Stomach (tissue), 8 donors: ENCODE measurements at regions not wholly inside any gene's neighbourhood (a gene's known extent, or its start where the extent isn't known, plus 50 kb on each side); places are given as distances from the start of the nearest gene placed in this dataset.

Experiments
- DNase-seq, 2 donors: peaks; one replicate each; pipeline versions ENCODE4 v3.0.0 to v3.0.0-alpha.2; 2013 to 2019
- H3K27ac ChIP-seq, 5 donors: fragments of 200-600 bp in 4 of 5; sonication (generic) in 4 of 5; one replicate each; pipeline ENCODE4 v1.5.1; 2013 to 2019; ENCODE audit warnings: mild to moderate bottlenecking in 1 of 5, moderate library complexity in 1 of 5
- H3K27me3 ChIP-seq, 3 donors: fragments of 200-600 bp; sonication (generic); one replicate each; pipeline ENCODE4 v1.5.1; 2017 to 2019; ENCODE audit warnings: mixed run types in 1 of 3
- H3K36me3 ChIP-seq, 4 donors: fragments of 200-600 bp; sonication (generic); 1 replicate in 3 of 4; 2 replicates in 1 of 4; pipeline ENCODE4 v1.5.1; 2016 to 2019
- H3K4me1 ChIP-seq, 4 donors: fragments of 200-600 bp; sonication (generic); one replicate each; pipeline ENCODE4 v1.5.1; 2016 to 2019
- H3K4me3 ChIP-seq, 4 donors: fragments of 200-600 bp; sonication (generic) in 3 of 4; one replicate each; pipeline ENCODE4 v1.5.1; 2016 to 2019; ENCODE audit warnings: mild to moderate bottlenecking in 1 of 4
- H3K9me3 ChIP-seq, 4 donors: fragments of 200-600 bp; sonication (generic); one replicate each; pipeline ENCODE4 v1.5.1; 2016 to 2019
- CTCF ChIP-seq, 7 experiments: fragments of 450-650 bp in 4 of 7; fragments of 200-600 bp in 3 of 7; sonication (generic) in 3 of 7; IDR thresholded peaks; one replicate each; pipeline ENCODE4 v1.5.1; 2016 to 2019; ENCODE audit warnings: antibody characterized with exemption in 7 of 7, control low read depth in 2 of 7, mild to moderate bottlenecking in 1 of 7
- EP300 ChIP-seq: sonication (generic); formaldehyde crosslinking; IDR thresholded peaks from one replicate; pipeline ENCODE4 v1.6.1; 2017; ENCODE audit warnings: antibody characterized with exemption
- POLR2A ChIP-seq, 4 donors: fragments of 450-650 bp; IDR thresholded peaks; one replicate each; pipeline ENCODE4 v1.6.1; 2016; ENCODE audit warnings: antibody characterized with exemption in 4 of 4, control low read depth in 2 of 4, mild to moderate bottlenecking in 1 of 4, moderate library complexity in 1 of 4
- POLR2AphosphoS5 ChIP-seq, 3 donors: sonication (generic); formaldehyde crosslinking; IDR thresholded peaks; one replicate each; pipeline ENCODE4 v1.6.1; 2016; ENCODE audit warnings: antibody characterized with exemption in 3 of 3
- WGBS, 5 donors: extraction: QIAGEN DNeasy Blood & Tissue Kit in 3 of 5; methylation state at CpG; one replicate each; pipeline versions ENCODE4 v1.1.5 to v1.1.7; 2013 to 2018; 5-methylcytosine and 5-hydroxymethylcytosine counted together
- intact Hi-C: fragments of 100-400 bp; cut with DNase I; formaldehyde crosslinking; loops from one replicate; pipeline ENCODE4 v1.15.1; 2023; ENCODE audit warnings: low total_unique reads
- donor health status: healthy with polysubstance abuse.
- donor health status: Bipolar disorder and iron deficiency.
- donor health status: healthy.

GRCh38 chr9:118751848-118752223 lies 617.4 kb downstream of the BRINP1 start:
- TF ChIP-seq EP300 (no peak), CTCF (IDR thresholded peaks at IDR 0.05) (no peak), POLR2AphosphoS5 (IDR thresholded peaks at IDR 0.05) (no peak), POLR2A (IDR thresholded peaks at IDR 0.05) (no peak)
- H3K9me3 ChIP-seq: peaks cover 3 to 40% (median 27%) of the 10 kb centered on the region in 4 donors
- intact Hi-C loops: no loop called here
- H3K4me1 ChIP-seq: no peaks in the 10 kb centered on the region
- H3K27ac ChIP-seq: no peak overlapping the region
- no peaks in the 10 kb centered on the region for H3K36me3 ChIP-seq
- H3K4me3 ChIP-seq: no peak overlapping the region
- H3K27me3 ChIP-seq: no peaks in the 10 kb centered on the region
- WGBS, 5 donors: 50 to 73% (median 66%) methylated on average over 3 of the region's 3 CpGs
- DNase-seq: no peak

GRCh38 chr9:118761016-118761790 lies 608.0 kb downstream of the BRINP1 start:
- no peak for DNase-seq
- Histone ChIP-seq H3K36me3 (no peaks in the 10 kb centered on the region), H3K27ac (no peak overlapping the region), H3K9me3 (peaks cover 0 to 27% (median 13%) of the 10 kb centered on the region in 4 donors), H3K4me3 (no peak overlapping the region), H3K27me3 (no peaks in the 10 kb centered on the region), H3K4me1 (no peaks in the 10 kb centered on the region)
- intact Hi-C loops: no loop called here
- 76 to 87% (median 81%) methylated on average over 4 of the region's 4 CpGs for WGBS, 5 donors
- TF ChIP-seq POLR2AphosphoS5 (IDR thresholded peaks at IDR 0.05) (no peak), EP300 (no peak), POLR2A (IDR thresholded peaks at IDR 0.05) (no peak), CTCF (IDR thresholded peaks at IDR 0.05) (no peak)

GRCh38 chr9:118767571-118767970 lies 601.7 kb downstream of the BRINP1 start:
- H3K27me3 ChIP-seq: no peaks in the 10 kb centered on the region
- no peak overlapping the region for H3K4me3 ChIP-seq
- no peaks in the 10 kb centered on the region for H3K9me3 ChIP-seq
- H3K27ac ChIP-seq: no peak overlapping the region
- no peak for TF ChIP-seq EP300
- TF ChIP-seq CTCF (IDR thresholded peaks at IDR 0.05): no peak
- TF ChIP-seq POLR2A (IDR thresholded peaks at IDR 0.05): no peak
- TF ChIP-seq POLR2AphosphoS5 (IDR thresholded peaks at IDR 0.05): no peak
- DNase-seq: no peak
- no peaks in the 10 kb centered on the region for H3K36me3 ChIP-seq
- WGBS, 5 donors: 75 to 85% (median 80%) methylated on average over 5 of the region's 5 CpGs
- H3K4me1 ChIP-seq: no peaks in the 10 kb centered on the region
- intact Hi-C loops: no loop called here

- no peaks in the 10 kb centered on the region for H3K36me3 ChIP-seq
- 41 to 66% (median 58%) methylated on average over 5 of the region's 5 CpGs for WGBS, 5 donors
- TF ChIP-seq CTCF (IDR thresholded peaks at IDR 0.05): no peak
Observed at GRCh38 chr9:118782790-118783463, 586.3 kb downstream of the BRINP1 start.

More at GRCh38 chr9:118782790-118783463, 586.3 kb downstream of the BRINP1 start:
- Histone ChIP-seq H3K4me1 (no peaks in the 10 kb centered on the region), H3K27me3 (no peaks in the 10 kb centered on the region), H3K4me3 (no peak overlapping the region), H3K27ac (no peak overlapping the region), H3K9me3 (no peaks in the 10 kb centered on the region)
- intact Hi-C loops: no loop called here
- no peak for DNase-seq
